ENCODE measurements at regions not wholly inside any gene's neighbourhood (a gene's known extent, or its start where the extent isn't known, plus 50 kb on each side); places are given as distances from the start of the nearest gene placed in this dataset.
A peak's percentile ranks its signal among the peaks of the same experiment; 100 is the strongest.

DNA sequence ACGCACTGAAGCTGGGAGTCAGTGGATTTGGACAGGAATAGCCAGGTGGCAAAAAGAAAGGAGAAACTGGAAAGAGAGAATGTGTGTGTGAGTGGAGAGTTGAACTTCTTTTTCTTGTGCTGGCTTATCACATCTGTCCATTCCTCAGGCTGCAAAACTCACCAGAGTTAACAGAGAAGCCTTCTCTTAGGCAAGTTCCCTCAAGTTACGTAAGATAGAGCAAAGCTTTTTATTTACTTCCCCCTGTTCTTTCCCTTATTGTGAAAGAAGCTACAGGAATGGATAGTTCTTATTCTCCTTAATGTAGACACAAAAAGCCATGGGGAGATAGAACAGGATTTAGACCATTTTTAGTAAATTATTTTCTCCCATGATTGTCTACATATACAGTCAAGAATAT, 188.6 kb downstream of the BMP2 start:
- DNase-seq (ENCODE audit: low spot score), result no peak

- no peak for DNase-seq (ENCODE audit: low spot score)
Measured at GRCh38 chr20:6956574-6956973, 189.1 kb downstream of the BMP2 start.

GRCh38 chr20:6959900-6960312, 192.4 kb downstream of the BMP2 start:
- DNase-seq (ENCODE audit: low spot score), result no peak

DNA sequence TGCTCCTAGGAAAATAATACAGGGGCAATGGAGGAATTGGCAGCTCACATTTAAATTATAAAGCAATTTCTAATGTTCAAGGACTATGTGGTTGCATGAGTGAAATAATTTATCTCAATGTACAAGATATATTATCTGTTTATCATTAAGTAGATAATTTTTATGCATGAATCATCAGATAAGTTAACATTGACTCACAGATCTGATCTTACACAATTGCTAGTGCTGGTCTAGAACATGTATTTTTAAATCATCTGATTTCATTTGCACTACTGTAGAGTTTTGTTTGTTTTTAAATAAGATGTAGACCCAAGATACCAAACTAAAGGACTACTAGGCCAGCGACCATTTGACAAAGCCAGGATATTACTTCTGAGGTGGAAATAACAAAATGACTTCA, 199.2 kb downstream of the BMP2 start:
- DNase-seq (ENCODE audit: low spot score), result no peak

- no peak for DNase-seq (ENCODE audit: low spot score)
Measured at GRCh38 chr20:6974838-6975237, 207.4 kb downstream of the BMP2 start.

DNA sequence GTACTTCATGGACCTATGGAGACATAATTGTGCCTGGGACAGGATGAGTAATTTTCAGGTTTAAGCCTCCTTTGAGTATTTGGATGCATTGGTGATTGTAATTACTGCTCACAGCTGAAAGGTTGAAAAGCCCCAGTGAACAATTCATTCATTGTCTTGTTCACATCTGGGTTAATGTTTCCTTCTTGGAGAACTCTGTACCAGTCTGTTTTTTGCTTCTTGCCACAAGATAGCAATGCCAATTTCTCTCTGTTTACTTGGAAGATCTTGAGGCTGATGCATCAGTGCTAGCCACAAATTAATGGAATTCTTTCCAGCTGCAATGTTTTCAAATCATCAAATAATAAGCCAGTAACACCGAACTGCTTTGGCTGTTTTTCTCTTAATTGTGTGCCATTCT, 207.8 kb downstream of the BMP2 start:
- no peak for DNase-seq (ENCODE audit: low spot score)

DNA sequence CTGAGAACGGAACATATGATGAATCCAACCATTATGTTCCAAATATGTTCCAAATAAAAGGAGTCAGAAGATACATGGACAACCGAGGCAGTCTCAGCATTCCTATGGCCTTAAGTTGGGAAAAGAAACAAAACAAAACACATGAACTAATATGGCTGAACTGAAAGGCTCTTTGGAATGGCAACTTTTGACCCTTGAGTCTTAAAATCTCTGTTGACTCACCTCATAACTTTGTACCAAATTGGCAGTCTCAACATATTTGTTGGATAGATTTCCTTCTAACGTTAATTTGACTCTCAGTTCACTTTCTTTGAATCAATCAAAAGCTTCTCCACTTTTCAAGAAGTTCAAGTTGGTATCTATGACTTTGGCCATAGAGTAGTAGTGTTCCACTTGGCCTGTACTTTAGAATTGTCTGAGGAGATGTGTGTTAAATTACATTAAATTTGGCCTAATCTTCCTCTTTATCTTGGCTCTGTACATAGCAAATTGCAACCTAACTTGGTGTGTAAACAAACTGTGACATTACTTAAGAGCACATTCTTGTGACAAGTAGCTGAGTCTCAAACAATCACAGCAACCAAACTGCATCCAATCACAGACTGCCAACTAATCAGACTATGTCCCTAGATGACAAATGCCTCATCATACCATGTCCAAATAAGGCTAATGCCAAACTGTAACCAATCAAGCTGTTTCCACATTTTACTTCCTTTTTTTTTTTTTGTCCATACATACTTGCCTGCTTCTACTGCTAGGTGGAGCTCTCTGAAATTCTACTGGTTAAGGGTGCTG, 208.8 kb downstream of the BMP2 start:
- no peak for DNase-seq (ENCODE audit: low spot score)

DNA sequence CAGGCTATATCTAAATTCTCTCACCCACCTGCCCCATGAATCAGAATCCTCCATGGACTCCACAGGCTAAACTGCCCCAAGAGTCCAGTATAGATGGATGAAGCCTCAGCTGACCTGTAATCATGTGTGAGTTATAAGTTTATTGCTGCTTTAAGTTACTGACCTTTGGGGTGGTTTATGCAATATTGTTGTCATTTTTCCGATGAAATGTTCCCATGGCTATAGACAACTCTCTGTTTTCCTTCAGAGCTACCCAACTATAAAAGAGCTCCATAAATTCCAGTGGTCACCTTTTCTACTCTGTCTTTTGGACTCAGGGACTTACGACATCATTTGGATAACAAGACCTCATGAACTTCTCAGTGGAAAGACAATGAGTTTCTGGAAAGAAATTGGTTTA, 212.1 kb downstream of the BMP2 start:
- DNase-seq (ENCODE audit: low spot score), result no peak

DNA sequence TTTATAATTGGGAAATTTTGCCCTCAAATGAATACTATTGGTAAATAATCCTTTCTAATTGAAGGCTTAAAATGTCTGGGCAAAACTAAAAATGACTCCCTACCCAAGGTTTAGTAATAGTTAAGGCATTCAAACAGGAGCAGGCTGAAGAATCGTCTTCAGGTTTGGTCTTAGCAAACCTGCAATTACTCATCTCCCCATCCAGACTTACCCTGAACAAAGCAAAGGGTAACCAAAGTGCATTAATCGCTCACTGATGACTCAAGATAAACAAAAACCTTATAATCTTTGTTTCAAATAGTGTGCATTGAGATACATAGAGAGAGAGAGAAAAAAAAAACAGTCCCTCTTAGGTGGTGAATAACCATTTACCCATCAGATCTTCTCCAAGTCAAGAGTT, 225.5 kb downstream of the BMP2 start:
- no peak for DNase-seq (ENCODE audit: low spot score)

- DNase-seq (ENCODE audit: low spot score), result no peak
Measured at GRCh38 chr20:6993511-6993910, 226.0 kb downstream of the BMP2 start.

DNA sequence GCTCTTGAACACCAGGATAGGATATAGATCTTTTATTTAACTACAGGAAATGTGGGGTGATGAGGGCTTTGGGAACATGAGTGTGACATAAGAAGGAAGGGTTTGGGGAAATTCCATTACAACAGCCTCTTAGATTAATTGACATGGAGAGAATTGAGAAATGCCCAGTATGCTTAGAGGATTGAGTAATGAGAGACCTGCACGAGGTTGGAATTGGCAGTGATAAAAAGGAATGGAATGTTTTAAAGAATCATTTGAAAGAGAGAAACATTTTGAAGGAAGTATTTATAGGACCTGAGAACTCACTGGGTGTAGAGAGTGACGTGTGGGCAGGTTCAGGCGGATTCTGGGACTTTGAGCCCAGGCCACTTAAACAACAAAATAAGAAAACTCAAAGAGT, 227.0 kb downstream of the BMP2 start:
- DNase-seq (ENCODE audit: low spot score), result no peak

- no peak for DNase-seq (ENCODE audit: low spot score)
Measured at GRCh38 chr20:6998909-6999308, 231.4 kb downstream of the BMP2 start.

DNA sequence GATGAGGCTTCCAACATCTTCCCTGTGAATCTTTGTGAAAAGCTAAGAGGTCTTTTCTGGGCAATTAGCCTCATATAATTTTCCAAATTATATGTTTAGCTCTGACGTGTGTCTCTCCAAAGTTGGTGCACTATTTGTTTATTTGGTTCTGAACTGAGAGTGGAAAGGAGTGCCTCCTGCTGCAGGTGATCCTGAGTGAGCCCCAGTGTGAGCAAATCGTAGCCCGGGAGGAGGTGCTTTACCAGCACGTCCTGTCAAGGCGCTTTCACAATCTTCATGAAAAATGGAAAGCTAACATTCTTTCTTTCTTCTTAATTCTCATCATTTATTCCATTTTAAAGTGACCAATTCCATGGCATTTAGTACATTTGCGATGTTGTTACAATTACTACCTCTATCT, 231.9 kb downstream of the BMP2 start:
- DNase-seq (ENCODE audit: low spot score), result no peak

DNA sequence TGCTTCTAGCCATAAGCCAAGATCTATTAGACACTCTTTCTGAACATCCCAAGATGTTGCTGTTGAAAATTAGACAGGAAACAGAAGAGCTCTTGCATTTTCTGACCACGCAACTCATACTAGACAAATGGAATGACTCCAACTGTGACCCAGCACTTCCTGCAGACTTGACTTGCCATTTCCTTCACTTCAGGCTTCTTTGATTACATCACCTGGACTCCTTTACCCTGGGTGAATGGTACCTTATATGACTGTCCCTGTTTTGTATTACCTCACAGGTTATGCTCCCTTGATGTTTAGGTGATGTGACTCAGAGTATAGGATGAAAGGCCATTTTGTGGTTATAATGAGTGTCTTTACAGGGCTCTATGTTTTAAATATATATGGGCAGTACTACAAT, 236.1 kb downstream of the BMP2 start:
- DNase-seq (ENCODE audit: low spot score), result no peak

GRCh38 chr20:7004801-7005200, 237.3 kb downstream of the BMP2 start:
- no peak for DNase-seq (ENCODE audit: low spot score)

- no peak for DNase-seq (ENCODE audit: low spot score)
Measured at GRCh38 chr20:7010527-7010926, 243.0 kb downstream of the BMP2 start.

DNA sequence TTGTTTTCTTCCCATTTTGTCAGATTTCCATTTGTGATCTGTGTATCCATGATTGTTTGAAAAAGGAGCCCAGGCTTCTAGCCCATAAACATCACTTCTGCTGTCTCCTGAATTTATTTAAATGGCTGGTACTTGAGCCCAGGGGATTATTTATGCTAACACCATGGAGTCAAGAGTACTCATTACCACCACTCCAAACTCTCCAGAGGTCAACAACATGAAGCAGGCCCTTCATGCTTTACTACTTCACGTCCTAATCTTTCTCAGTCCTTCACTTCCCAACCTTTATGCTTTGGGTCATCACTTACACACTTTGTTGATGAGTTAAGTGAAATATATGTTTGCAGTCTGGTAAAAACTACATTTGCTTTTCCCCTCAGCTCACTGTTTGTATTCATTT, 247.8 kb downstream of the BMP2 start:
- no peak for DNase-seq (ENCODE audit: low spot score)

- DNase-seq (ENCODE audit: low spot score), result no peak
Measured at GRCh38 chr20:7022597-7022996, 255.1 kb downstream of the BMP2 start.

DNA sequence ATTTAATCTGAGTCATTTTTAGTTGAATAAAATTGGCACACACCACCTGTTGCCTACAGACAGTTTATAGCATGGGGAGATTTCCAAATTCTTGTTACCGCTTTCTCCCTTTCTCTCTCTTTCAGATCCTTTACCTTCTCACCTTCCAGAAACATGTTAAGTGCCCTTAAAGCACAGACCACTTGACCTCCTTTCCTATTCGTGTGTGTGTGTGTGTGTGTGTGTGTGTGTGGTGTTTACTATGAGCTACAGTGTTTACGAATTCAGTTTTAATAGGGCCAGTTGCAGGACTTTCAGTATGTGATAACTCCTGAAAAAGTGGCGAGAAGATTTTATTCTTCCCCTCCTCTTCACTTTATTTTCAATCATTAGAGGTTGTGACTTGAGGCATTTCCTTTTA, 258.1 kb downstream of the BMP2 start:
- DNase-seq (ENCODE audit: low spot score), result no peak

DNA sequence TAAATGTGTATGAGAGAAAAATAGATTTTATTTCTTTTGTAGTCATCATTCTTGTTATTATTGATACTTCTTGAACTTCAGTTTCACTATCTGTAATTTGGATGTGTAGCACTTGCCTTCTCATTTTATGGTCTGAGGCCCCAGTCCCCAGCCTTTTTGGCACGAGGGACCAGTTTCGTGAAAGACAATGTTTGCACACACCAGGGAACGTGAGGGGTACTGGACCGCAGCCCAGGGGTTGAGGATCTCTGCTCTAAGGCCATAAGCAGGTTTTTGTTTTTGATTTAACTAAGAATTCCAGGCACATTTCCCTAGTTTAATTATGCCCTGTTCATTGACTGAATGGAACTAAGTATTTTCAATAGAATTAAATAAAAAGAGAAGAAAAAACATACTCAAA, 261.5 kb downstream of the BMP2 start:
- DNase-seq (ENCODE audit: low spot score), result peak; percentile 24

DNA sequence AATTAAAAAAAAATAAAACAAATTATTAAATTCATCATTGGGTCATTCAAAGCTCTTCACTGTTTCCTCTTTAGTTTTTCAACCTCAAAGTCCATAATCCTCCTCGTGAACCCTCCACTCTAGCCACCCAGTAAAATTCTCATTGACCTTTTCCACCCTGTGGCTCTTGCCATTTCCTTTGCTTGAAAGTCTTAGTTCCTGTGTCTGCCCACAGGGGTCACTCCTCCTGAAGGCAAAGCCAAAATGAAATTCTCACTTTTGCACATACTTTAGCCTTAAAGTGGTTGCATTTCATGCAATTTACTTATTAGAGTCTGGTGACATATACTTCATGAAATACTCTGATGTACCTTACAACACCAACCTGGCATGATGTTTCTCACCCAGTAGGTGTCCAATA, 263.7 kb downstream of the BMP2 start:
- DNase-seq (ENCODE audit: low spot score), result no peak

GRCh38 chr20:7038029-7038428, 270.5 kb downstream of the BMP2 start:
- DNase-seq (ENCODE audit: low spot score), result no peak

DNA sequence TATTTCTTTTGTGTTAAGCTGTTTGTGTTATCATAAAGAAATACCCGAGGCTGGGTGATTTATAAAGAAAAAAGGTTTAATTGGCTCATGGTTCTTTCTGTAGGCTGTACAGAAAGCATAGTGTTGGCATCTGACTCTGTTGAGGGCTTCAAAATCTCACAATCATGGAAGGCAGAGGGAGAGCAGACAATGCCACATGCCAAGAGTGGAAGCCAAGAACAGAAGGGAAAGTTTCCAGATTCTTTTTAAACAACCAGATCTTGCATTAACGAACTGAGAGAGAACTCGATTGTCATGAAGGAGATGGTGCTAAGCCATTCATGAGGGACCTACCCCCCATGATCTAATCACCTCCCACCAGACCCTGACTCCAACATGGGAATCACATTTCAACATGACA, 290.1 kb downstream of the BMP2 start:
- DNase-seq (ENCODE audit: low spot score), result no peak

DNA sequence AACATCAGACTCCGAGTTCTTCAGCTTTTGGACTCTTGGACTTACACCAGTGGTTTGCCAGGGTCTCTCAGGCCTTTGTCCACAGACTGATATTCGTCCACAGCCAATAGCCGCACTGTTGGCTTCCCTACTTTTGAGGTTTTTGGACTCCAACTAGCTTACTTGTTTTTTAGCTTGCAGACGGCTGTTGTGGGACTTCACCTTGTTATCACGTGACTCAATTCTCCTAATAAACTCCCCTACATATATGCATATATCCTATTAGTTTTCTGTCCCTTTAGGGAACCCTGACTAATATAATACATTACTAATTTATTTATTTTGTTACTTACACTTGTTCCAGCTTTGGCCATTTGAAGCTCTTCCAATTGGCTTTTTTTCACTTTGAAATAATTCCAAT, 311.3 kb downstream of the BMP2 start:
- DNase-seq (ENCODE audit: low spot score), result no peak

DNA sequence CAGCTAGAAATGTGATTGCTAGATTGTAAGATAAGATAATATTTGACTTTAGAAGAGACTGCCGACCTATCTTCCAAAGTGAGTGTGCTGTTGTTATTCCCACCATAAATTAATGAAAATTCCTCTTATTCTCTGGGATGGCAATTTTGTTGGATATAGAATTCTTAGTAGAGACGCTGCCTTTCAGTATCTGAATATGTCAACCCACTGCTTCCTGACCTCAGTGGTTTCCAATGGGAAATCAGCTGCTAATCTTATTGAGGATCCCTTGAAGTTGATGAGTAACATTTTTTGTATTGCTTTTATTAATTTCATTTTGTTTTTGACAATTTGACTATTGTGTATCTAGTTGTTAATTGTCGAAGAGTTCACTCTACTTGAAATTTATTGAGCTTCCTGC, 313.0 kb downstream of the BMP2 start:
- no peak for DNase-seq (ENCODE audit: low spot score)

All from Ammon's horn (tissue), 1 donor.